ENCODE measurements at regions not wholly inside any gene's neighbourhood (a gene's known extent, or its start where the extent isn't known, plus 50 kb on each side); places are given as distances from the start of the nearest gene placed in this dataset.

- no peak for TF ChIP-seq MYC (IDR thresholded peaks at IDR 0.05; ENCODE audit: low read depth, low read length)
- TF ChIP-seq, protein P1, sequence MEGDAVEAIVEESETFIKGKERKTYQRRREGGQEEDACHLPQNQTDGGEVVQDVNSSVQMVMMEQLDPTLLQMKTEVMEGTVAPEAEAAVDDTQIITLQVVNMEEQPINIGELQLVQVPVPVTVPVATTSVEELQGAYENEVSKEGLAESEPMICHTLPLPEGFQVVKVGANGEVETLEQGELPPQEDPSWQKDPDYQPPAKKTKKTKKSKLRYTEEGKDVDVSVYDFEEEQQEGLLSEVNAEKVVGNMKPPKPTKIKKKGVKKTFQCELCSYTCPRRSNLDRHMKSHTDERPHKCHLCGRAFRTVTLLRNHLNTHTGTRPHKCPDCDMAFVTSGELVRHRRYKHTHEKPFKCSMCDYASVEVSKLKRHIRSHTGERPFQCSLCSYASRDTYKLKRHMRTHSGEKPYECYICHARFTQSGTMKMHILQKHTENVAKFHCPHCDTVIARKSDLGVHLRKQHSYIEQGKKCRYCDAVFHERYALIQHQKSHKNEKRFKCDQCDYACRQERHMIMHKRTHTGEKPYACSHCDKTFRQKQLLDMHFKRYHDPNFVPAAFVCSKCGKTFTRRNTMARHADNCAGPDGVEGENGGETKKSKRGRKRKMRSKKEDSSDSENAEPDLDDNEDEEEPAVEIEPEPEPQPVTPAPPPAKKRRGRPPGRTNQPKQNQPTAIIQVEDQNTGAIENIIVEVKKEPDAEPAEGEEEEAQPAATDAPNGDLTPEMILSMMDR (IDR thresholded peaks at IDR 0.05; ENCODE audit: low read depth, low read length) = no peak
- TF ChIP-seq POLR2A (IDR thresholded peaks at IDR 0.05; ENCODE audit: extremely low read depth, insufficient read length) = no peak
Observed at GRCh38 chr18:59752666-59753065, 55.4 kb upstream of the CCBE1 start.

Measured in NB4 (cell line).